NB4 (cell line): ENCODE measurements at regions not wholly inside any gene's neighbourhood (a gene's known extent, or its start where the extent isn't known, plus 50 kb on each side); places are given as distances from the start of the nearest gene placed in this dataset.

Source experiments
- MAX ChIP-seq: IDR thresholded peaks from 2 replicates; pipeline ENCODE4 v1.6.1; 2011; ENCODE audit warnings: low read depth, low read length
- TF ChIP-seq, protein P1 (sequence below): IDR thresholded peaks from one replicate; pipeline ENCODE4 v1.5.1; 2012; ENCODE audit warnings: low read depth, low read length

DNA sequence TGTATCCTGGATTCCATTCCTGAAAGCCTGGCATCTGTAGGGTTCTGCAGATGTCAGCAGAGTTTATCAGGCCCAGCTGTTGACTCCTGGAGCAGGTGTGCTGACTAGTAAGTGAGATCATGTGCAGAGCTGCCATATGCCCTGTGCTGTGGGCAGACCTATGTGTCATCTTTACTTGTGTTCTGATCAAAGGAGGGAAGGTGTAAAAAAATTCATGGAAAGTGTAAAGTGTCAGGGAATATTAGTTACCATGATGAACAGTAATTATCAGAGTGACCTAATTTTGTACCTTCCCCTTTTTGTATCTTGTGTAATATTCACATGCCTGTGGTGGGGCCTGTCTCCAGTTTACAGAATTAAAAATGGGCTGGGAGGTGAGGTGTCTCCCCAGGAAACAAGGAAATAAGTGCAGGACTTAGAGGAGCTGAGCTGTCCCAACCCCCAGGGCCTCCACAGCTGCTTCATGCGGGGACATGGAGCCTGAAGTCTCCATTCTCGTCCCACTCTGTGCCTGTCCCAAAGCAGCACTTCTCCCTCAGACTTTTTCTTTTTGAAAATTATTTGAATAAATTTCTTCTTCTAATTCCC lies 148.2 kb upstream of the GGTLC1 start:
- TF ChIP-seq, protein P1, sequence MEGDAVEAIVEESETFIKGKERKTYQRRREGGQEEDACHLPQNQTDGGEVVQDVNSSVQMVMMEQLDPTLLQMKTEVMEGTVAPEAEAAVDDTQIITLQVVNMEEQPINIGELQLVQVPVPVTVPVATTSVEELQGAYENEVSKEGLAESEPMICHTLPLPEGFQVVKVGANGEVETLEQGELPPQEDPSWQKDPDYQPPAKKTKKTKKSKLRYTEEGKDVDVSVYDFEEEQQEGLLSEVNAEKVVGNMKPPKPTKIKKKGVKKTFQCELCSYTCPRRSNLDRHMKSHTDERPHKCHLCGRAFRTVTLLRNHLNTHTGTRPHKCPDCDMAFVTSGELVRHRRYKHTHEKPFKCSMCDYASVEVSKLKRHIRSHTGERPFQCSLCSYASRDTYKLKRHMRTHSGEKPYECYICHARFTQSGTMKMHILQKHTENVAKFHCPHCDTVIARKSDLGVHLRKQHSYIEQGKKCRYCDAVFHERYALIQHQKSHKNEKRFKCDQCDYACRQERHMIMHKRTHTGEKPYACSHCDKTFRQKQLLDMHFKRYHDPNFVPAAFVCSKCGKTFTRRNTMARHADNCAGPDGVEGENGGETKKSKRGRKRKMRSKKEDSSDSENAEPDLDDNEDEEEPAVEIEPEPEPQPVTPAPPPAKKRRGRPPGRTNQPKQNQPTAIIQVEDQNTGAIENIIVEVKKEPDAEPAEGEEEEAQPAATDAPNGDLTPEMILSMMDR: no peak
- TF ChIP-seq MAX: no peak
